Retina (tissue), 1 donor: ENCODE measurements at regions not wholly inside any gene's neighbourhood (a gene's known extent, or its start where the extent isn't known, plus 50 kb on each side); places are given as distances from the start of the nearest gene placed in this dataset.

Experiments
- DNase-seq: peaks from one replicate; pipeline ENCODE4 v3.0.0-alpha.2; 2016

DNA sequence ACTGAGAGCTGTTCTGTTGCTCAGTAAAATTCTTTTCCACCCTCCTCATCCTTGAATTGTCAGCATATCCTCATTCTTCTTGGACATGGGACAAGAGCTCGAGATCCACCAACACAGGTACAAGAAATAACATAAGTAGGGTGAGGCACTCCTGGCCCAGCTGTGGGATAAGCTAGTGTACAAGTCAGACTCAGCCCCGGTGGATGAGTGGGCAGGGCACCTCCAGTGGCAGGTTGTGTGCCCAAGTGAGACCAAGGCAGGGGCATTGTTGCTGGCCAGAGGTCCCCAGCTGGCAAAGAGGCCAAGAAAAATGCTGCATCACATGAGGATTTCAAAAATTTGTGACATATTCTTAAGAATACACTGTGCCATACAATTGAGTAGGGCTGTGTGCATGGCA is 402.0 kb upstream of the ZWINT start:
- no peak for DNase-seq

DNA sequence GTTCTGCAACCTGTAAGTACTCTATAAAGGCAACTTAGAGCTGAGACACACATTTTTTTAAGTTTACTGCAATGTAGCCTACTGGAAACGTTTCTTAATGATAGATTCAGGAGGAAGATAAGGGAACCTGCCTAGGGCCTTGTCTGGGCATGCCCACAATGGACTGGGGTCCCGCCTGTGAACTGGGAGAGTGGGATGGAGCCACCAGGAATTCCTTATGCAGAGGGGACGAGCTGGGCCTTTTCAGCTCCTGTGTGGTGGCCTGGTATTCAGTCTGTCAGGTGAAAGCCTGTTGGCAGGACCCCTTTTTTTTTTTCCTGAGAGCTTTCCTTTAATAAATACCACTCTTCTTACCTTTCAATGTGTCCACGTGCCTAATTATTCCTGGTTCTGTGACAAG is 384.4 kb upstream of the ZWINT start:
- no peak for DNase-seq

DNA sequence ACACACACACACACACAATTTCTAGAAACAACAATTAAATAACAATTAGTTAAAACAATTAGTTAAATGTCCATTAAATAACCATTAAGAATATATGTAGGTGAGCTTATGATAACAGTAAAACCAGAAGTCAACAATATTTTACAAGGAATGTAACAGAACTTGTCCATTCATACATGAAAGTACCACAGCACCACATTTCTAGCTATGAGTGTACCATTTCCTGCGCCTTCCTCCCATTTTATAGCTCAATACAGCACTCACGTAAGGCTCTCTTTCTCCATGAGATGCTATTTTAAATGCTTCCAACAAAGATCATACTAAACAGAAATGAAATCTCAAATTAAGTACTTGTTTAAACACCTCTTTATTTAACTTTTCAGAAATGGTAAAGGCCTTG is 367.3 kb upstream of the ZWINT start:
- DNase-seq = no peak

DNA sequence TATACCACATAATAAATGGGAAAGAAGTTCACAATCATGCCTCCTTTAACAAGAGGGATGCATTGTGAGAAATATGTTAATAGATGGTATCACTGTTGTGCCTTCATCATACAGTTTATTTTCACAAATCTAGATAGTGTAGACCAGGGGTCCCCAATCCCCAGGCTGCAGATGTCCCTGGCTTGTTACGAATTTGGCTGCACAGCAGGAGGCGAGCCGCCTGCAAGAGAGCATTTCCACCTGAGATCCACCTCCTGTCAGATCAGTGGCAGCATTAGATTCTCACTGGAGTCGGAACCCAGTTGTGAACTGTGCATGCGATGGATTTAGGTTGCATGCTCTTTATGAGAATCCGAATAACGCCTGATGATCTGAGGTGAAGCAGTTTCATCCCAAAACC is 361.9 kb upstream of the ZWINT start:
- no peak for DNase-seq

DNA sequence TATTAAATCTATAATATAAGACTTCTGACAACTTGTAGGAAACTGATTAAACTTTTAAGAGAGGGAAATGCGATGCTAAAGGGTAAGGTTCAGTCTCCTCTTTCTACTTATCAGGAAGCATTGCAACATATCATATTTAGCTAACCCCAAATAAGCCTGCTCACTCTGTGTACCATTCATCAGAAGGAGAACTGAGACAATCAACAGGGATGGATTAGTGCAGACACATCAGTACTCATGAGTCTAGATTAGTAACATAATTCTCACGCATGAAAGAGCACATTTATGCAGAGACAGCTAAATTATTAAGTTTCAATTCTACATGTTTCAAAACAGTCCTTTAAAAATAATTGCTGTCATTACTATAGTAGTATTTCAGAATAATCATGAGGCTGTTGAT is 354.2 kb upstream of the ZWINT start:
- no peak for DNase-seq

DNA sequence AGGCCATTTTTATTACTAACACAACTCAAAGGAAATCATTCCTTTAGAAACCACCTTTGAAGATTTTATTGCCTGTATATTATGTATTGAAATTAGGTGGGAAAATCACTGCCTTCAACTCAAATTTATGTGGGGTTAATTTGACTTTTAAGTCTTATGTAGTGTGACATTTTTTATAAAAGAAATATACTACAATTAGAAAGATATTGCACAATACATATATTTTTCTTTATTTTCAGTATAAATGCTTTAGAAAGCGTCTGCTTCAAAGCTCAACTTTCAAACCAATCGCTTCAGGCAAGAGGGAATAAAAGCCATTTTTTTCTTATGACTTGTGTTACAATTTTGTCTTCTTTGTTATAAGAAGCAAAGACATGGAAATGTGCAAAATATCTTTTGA is 337.4 kb upstream of the ZWINT start:
- no peak for DNase-seq

DNA sequence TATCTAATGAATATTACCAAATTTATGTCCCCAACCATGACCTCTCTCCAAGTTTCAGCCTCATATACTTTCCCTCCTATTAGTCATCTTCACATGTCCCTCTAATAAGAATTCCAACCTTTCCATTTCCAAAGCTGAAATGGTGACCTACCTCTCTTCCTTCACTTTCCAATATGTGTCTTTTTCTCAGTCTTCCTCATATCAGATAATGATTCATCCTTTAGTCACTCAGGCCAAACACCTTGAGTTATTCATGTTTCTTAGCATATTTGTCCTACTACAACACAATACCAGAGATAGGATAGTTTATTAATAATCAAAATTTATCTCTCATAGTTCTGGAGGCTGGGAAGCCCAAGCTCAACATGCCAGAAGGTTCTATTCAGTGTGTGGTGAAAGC is 318.5 kb upstream of the ZWINT start:
- no peak for DNase-seq

DNA sequence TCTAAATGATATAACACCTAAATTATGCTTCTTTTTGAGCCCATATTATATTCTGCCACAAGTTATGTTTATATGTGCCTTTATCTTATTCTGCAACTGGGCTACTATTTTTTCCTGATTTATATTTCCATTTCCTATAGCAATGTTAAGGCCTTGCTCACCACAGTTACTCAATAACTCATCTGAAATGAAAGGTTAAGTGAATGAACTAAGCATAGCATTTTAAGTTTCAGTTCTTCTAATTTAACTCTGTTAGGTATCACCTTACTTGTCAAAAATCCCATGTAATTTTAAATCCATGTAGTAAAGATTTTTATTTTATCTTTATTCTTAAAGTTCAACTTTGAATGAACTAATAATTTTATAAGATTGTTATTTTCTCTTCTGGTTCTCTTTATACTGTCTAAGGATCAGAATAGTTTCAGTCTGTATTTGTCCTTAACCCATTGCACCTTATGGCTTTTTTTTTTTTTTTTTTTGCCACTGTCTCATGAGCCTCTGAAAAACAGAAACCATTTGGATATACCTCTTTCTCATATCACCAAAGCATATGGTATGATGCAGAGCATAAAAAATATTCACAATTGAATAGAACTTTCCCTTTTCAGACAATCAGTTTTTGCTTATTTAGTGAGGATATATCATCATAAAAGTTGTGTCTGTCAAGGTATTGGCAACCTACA is 301.8 kb upstream of the ZWINT start:
- DNase-seq = no peak

DNA sequence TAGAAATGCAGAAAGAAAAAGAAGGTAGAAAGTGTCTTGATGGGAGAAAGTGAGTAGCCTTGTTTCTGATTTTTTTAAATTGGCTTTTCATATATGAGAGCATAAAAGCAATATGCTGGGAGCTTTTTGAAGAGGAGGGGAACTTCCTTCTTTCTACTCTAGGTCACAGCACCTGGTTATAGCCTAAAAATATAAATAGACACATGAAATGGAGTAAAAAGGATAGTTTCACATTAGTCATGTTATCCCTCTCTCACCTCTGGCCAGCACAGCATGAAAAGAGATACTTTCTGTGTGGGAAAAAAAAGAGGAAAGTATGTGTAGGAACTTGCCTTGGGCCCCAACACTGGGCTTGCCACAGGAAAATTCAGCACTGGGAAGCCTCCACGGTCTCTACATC is 292.2 kb upstream of the ZWINT start:
- DNase-seq = no peak

DNA sequence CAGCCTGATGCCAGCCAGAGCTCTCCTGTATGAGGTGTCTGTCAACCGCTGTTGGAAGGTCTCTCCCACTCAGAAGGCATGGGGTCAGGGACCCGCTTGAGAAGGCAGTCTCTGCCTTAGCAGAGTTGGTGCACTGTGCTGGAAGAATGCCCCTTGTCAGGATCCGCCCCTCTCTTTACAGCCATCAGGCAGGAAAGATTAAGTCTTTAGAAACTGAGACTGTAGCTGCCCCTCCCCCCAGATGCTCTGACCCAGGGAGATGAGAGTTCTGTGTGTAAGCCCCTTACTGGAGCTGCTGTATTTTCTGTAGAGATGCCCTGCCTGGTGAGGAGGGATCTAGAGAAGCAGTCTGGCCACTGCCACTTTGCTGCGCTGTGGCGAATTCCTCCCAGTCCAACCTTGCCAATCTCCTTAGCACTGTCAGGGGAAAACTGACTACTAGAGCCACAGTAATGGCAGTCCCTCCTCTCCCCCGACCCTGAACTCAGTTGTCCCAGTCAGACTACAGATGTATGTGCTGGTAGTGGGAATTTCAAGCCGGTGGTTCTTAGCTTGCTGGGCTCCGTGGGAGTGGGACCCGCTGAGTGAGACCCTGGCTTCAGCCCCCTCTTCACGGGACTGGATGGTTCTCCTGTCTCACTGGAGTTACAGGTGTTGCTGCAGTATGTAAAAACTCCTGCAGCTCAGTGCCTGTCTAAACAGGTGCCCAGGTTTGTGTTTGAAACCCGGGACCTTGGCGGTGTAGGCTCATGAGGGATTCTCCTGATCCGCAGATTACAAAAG is 285.5 kb upstream of the ZWINT start:
- DNase-seq = no peak

DNA sequence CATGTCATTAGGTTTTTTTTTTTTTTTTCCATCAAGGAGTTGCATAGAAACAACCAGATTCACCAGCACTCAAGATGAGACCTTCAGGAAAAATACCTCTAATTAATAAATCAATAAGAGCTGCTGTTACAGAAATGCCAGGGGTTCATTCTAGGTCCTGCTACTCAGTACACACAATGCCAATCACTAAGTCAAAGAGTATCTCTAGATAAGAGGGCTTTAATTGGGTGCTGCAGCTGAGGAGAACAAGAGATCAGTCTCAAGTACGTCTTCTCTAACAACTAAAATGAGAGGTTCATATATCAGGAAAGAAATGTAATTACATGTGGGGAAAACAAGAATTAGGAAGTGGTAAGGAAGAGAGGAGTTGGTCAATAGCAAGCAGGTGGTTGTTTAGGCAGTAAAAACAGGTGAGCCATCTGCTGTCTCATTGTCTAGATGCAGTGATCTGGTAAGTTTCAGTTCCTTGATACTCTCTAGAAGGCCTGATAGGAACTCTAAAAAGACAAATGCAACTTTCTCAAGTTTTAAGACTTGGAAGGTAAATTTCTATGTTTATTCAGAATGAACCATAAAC is 272.9 kb upstream of the ZWINT start:
- DNase-seq = no peak

DNA sequence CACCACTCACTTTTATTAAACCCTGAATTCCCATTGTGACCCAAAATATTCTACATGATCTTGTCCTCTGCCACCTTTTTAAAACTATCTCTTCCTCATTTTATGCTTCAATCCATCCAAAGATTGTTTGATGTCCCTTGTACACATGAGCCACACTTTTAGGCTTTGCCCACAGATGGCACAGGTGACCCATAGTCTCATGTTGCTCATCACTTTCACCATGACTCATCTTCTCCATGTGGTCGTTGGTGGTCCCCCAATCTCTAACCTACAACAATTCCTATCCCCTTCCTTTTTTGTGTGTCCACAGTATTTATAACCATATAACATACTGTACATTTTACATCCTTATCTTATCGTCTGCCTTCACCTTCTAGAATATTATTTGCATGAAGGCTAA is 271.5 kb upstream of the ZWINT start:
- no peak for DNase-seq

DNA sequence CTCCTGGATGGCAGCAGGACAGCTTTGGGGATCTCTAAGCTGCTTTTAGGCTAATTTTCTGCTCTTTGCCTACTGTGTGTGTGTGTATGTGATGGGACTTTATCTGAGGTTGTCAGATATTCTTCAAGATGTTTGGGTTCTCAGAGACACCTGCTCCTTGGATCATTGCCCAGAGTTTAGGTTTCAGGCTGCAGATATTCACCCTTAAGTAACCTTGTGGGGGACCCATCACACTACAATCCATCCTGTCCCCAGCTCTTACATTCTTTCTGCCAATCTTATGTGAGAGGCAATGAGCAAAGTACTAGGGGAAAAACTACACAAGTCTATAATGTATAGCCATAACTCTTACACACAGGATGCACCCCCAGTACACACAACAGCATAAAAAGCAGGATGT is 263.0 kb upstream of the ZWINT start:
- DNase-seq = no peak

DNA sequence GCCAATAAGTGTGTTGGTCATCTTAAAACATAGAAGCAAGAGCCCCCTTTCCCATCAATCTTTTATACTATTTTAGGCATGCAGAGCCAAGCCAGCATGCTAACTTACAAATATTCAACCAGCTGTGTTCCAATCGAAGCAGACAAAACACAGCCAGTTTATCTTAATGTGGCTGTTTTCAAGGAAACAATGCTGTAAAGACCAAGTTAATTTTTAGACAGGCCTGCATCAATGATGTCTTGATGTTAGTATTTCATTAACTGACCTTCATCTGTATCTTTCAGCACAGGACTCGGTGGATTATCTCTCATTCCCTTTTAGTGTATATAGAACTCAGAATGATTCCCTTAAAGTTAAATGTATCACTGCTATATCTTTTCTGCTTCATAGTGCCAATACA is 262.0 kb upstream of the ZWINT start:
- DNase-seq = no peak

DNA sequence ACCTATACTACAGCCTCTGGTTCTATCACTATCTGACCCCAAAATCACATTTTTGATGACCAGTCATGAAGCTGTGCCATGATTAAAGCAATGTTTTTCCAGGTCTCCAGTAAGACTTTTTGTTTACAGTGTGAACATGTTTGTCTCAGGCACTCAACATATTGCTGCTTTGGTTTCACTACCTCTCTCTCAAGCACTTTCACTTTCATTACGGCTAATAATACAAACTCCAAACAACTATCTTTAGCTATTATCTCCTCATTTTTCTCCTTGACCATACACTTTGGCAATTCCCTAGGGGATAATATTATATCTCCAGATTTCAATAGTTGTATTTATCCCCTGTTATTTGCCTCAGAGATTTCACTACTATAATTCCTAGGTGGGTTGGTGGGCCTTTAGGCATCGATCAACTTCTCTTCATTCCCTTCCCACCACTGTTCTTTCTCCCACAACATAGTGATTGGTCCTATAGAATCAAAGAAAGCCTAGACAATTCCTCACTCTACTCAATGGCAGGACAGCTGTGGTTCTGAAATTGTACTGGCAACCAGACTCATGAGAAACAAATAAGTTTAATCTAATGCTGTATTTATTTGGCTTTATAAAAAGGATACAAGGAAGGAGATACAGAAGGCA is 261.4 kb upstream of the ZWINT start:
- DNase-seq = no peak

DNA sequence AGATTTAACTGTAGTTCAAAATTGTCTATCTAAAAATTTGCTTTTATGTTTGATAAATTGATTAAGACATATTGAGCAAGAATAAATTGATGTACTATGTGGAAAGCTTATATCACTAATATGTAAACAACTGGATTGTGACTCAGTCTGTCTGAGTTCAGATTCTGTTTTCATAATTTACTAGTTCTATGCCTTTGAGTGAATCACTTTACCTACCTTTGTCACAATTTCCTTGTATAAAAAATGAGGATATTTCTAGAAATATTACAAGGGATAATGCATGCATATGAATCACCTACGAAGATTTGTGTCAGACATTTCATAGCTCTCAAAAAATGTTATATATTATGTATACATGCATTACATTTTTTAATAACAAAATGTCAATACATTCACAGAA is 245.1 kb upstream of the ZWINT start:
- no peak for DNase-seq

DNA sequence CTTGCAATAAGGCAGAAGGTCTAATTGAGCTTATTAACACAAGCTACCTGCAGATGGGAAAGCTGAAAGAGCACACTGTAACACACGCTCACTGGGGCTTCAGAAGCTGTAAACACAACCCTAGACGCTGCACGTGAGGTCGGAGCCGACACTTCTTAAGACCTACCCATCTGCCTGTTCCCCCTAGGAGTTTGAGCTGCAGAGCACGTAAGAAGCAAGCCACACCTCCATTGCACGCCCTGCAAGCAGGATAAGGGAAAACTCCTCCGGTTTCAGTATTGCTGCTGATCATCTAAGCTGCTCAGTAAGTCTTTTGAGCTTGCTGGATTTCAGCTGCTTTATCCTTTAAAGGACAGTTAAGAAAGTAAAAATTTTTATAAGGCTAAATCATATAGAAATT is 244.0 kb upstream of the ZWINT start:
- peak; percentile 23 for DNase-seq

DNA sequence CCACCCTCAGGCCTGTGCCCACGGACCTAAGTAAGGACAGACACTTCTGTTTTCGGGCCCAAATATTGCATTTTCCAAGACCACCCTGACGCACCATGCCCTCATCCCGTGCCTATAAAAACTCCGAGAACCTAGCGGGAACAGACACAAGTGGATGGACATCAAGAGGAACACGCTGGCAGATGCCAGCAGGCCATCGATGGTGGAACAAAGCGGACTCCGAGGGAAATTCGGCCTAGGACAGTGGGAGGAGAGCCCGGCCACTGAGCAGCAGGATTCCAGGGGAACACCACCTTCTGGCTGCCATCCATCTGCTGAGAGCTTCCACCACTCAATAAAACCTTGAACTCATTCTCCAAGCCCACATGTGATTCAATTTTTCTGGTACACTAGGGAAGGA is 243.6 kb upstream of the ZWINT start:
- no peak for DNase-seq

DNA sequence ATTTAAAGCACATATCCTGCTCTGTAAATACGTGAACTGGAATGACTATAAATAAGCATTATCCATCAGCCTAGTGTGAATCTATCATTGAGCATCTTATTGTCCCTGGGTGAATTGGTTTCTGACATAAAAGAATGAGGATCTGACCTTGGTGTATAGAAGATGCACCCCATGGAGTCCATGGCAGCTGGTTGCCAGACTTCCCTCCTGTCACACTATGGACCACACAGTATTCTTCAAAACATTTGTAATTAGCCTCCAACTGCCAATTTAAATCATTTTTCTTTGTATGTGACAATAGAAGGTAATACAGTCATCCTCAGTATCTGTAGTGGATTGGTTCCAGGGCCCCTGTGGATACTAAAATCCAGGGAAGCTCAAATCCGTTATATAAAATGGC is 238.1 kb upstream of the ZWINT start:
- DNase-seq = no peak

DNA sequence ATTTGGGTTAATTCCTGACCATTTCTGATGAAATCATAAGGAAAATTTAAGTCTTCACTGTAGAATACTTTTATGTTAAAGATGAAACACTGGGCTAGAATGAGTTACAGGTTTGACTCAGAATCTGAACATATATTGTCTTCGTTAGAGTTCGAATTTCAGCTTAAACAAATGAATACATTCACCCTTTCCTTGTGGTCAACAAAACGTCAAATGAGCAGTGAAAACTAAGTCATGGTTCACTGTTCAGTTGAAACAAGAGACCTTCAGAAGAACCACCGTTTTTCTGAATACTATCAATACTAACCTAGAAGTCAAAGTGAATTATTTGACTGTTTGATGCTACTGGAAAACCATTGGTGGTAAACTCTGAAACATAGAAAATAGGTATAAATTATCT is 235.2 kb upstream of the ZWINT start:
- no peak for DNase-seq

DNA sequence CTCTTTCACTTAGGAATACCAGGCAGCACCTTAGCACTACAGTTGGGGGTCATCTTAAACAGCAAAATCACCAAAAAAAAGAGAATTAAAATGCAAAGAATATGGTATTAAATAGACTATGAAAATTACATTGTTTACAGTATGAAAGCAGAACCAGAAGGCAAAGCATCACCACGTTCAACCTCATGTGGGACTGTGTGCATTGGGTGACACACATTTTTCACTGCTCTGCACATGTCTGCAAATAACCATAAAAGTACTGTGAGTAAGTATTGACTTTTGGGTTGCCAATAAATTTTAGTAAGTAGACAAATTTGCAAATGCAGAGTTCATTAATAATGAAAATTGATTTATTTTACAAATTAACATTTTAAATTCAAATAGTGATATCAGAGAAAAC is 232.1 kb upstream of the ZWINT start:
- no peak for DNase-seq

DNA sequence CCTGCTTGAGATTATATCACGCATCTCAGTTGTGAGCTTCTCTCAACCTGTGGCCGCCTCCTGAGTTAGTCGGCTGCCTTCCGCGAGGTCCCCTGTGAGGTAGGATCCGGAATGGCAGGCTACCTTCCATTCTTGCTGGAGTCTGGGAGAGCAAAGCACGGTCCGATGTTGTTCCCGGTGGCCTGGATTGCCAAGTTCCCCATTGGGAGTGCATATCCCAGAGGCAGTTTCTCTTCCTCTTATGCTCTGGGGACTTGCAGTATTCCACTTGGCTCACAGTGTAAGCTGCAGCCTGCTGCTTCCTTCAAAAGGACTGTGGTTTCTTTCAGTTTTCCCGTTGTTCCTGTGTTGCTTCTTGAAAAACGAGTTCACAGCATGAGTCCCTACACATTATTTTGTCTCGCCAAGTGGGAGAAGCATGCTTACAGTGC is 225.4 kb upstream of the ZWINT start:
- DNase-seq = no peak

DNA sequence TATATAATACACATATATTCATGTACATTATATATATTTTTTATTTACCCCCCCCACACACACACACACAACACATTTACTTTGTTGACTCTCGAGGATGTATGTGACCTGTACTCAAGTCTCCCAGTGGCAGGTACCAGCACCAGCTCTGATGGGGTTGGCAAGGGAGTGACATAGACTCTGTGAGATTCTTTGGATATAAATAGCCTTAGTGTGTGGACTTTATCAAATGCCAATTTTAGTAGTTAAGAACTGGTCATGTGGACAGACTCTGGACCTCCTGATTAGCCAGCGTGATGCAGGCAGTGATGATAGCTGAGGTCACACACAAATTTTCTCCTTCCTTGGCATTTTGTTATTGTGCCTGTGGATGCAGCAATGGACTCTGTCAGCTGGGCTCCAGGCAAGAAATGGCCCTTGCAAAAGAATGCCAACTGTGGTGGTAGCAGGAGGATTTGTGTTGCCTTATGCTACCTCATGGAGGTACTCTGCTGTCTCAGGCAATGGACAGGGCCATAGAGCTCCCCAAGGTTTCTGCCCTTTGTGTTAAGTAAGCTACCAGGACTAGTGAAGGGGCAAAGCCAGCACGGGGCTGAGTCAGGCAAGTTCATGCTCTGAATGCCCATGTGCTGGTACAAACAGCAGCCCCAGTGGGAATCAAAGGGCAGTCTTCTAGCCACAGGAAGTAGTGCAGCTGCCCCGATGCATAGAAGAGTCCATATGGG is 224.6 kb upstream of the ZWINT start:
- no peak for DNase-seq
